Activated T-cell treated with anti-CD3 and anti-CD28 coated beads, Interleukin-2, amount 50 U/mL, for 48 hours (primary cell): ENCODE measurements at regions not wholly inside any gene's neighbourhood (a gene's known extent, or its start where the extent isn't known, plus 50 kb on each side); places are given as distances from the start of the nearest gene placed in this dataset.
"Not testable (repeated sequence)": the region's sequence is repeated elsewhere in the genome, so short reads cannot be mapped to it uniquely, and the experiment has no call there.

Experiments used
- DNase-seq, 2 experiments: peaks; one replicate each; pipeline ENCODE4 v3.0.0-alpha.2; 2020

GRCh38 chr7:6939896-6940295, 113.8 kb upstream of the CCZ1B start:
- DNase-seq = not testable (repeated sequence)

- not testable (repeated sequence) for DNase-seq
Measured at GRCh38 chr7:6946873-6947272, 120.8 kb upstream of the CCZ1B start.

GRCh38 chr7:6950231-6950630, 124.2 kb upstream of the CCZ1B start:
- DNase-seq = not testable (repeated sequence)

GRCh38 chr7:6951553-6951952, 125.5 kb upstream of the CCZ1B start:
- not testable (repeated sequence) for DNase-seq

GRCh38 chr7:6953138-6953797, 127.2 kb upstream of the CCZ1B start:
- not testable (repeated sequence) for DNase-seq

GRCh38 chr7:6953798-6954181, 127.7 kb upstream of the CCZ1B start:
- DNase-seq = not testable (repeated sequence)

GRCh38 chr7:6955385-6955784, 129.3 kb upstream of the CCZ1B start:
- DNase-seq = not testable (repeated sequence)

- DNase-seq = not testable (repeated sequence)
Measured at GRCh38 chr7:6955990-6956566, 130.0 kb upstream of the CCZ1B start.

- not testable (repeated sequence) for DNase-seq
Measured at GRCh38 chr7:6958371-6958770, 132.3 kb upstream of the CCZ1B start.

GRCh38 chr7:6959942-6960341, 133.9 kb upstream of the CCZ1B start:
- not testable (repeated sequence) for DNase-seq

GRCh38 chr7:6962871-6963270, 136.8 kb upstream of the CCZ1B start:
- DNase-seq = not testable (repeated sequence)

GRCh38 chr7:6965051-6965450, 139.0 kb upstream of the CCZ1B start:
- DNase-seq = peak; percentile 75 to 76

- not testable (repeated sequence) for DNase-seq
Measured at GRCh38 chr7:6970180-6970579, 144.1 kb upstream of the CCZ1B start.

- DNase-seq = not testable (repeated sequence)
Measured at GRCh38 chr7:6974876-6975275, 148.8 kb upstream of the CCZ1B start.

GRCh38 chr7:6975346-6975745, 149.3 kb upstream of the CCZ1B start:
- DNase-seq = not testable (repeated sequence)

- DNase-seq = not testable (repeated sequence)
Measured at GRCh38 chr7:6977368-6977767, 151.3 kb upstream of the CCZ1B start.

GRCh38 chr7:6978326-6978725, 152.3 kb upstream of the CCZ1B start:
- DNase-seq = not testable (repeated sequence)

- not testable (repeated sequence) for DNase-seq
Measured at GRCh38 chr7:6979456-6979855, 153.4 kb upstream of the CCZ1B start.

GRCh38 chr7:6982375-6982774, 156.3 kb upstream of the CCZ1B start:
- DNase-seq = not testable (repeated sequence)

- not testable (repeated sequence) for DNase-seq
Measured at GRCh38 chr7:6986892-6987291, 160.8 kb upstream of the CCZ1B start.

GRCh38 chr7:6988608-6989007, 162.5 kb upstream of the CCZ1B start:
- DNase-seq = not testable (repeated sequence)

GRCh38 chr7:6989968-6990367, 163.9 kb upstream of the CCZ1B start:
- not testable (repeated sequence) for DNase-seq

- not testable (repeated sequence) for DNase-seq
Measured at GRCh38 chr7:6990426-6991152, 164.5 kb upstream of the CCZ1B start.

- peak; percentile 33 to 48 for DNase-seq
Measured at GRCh38 chr7:6991169-6991611, 165.1 kb upstream of the CCZ1B start.
